Endodermal cell (in vitro differentiated cells): ENCODE measurements at regions not wholly inside any gene's neighbourhood (a gene's known extent, or its start where the extent isn't known, plus 50 kb on each side); places are given as distances from the start of the nearest gene placed in this dataset.

ENCODE experiments used
- DNase-seq: peaks from one replicate; pipeline ENCODE4 v3.0.0-alpha.2; 2017
- H3K27ac ChIP-seq: 2 replicates; pipeline ENCODE4 v1.5.1; 2013; ENCODE audit warnings: mild to moderate bottlenecking, low read depth, low read length, moderate library complexity
- H3K27me3 ChIP-seq: 2 replicates; pipeline ENCODE4 v1.6.1; 2013; ENCODE audit warnings: mild to moderate bottlenecking, low read length, moderate library complexity; ENCODE audit not compliant: insufficient read depth, control insufficient read depth, poor library complexity, severe bottlenecking
- H3K36me3 ChIP-seq: 2 replicates; pipeline ENCODE4 v1.7.0; 2013; ENCODE audit warnings: mild to moderate bottlenecking, low read length, moderate library complexity; ENCODE audit not compliant: control insufficient read depth, insufficient read depth
- H3K4me1 ChIP-seq: one replicate; pipeline ENCODE4 v1.7.0; 2013; ENCODE audit warnings: low read length; ENCODE audit not compliant: control insufficient read depth, insufficient read depth
- H3K4me3 ChIP-seq: 2 replicates; pipeline ENCODE4 v1.5.1; 2013; ENCODE audit warnings: mild to moderate bottlenecking, low read length, moderate library complexity
- H3K9ac ChIP-seq: 2 replicates; pipeline ENCODE4 v1.6.1; 2013; ENCODE audit warnings: mild to moderate bottlenecking, low read length, moderate library complexity; ENCODE audit not compliant: poor library complexity, severe bottlenecking; ENCODE audit errors: extremely low read depth
- H3K9me3 ChIP-seq: 2 replicates; pipeline ENCODE4 v1.6.1; 2013; ENCODE audit warnings: mild to moderate bottlenecking, low read length, moderate library complexity; ENCODE audit not compliant: control insufficient read depth
- H3K27ac Mint-ChIP-seq: 2 replicates; pipeline ENCODE4 v1.8.0; 2020; ENCODE audit warnings: mixed read lengths
- H3K27me3 Mint-ChIP-seq: 2 replicates; pipeline ENCODE4 v1.8.0; 2021; ENCODE audit warnings: mild to moderate bottlenecking, mixed read lengths; ENCODE audit not compliant: insufficient read depth
- H3K36me3 Mint-ChIP-seq: 2 replicates; pipeline ENCODE4 v1.8.0; 2020; ENCODE audit warnings: low read depth, mixed read lengths
- H3K4me1 Mint-ChIP-seq: 2 replicates; pipeline ENCODE4 v1.8.0; 2020; ENCODE audit warnings: mixed read lengths
- H3K4me3 Mint-ChIP-seq: 2 replicates; pipeline ENCODE4 v1.8.0; 2020; ENCODE audit warnings: mild to moderate bottlenecking, moderate library complexity, mixed read lengths
- H3K9me3 Mint-ChIP-seq: 2 replicates; pipeline ENCODE4 v1.8.0; 2020; ENCODE audit warnings: mild to moderate bottlenecking, mixed read lengths
- CTCF ChIP-seq: fragments of 200-600 bp; sonication (generic); conservative IDR thresholded peaks from 2 replicates; pipeline ENCODE4 v1.5.0; 2021; ENCODE audit warnings: antibody characterized with exemption, mild to moderate bottlenecking
- WGBS, 2 experiments: methylation state at CpG; one replicate each; pipeline versions ENCODE4 v1.1.5 to v1.1.7; 2013; ENCODE audit warnings: missing lambda C conversion rate in 2 of 2, mixed read lengths in 1 of 2; ENCODE audit not compliant: insufficient coverage in 1 of 2, insufficient read length in 1 of 2; 5-methylcytosine and 5-hydroxymethylcytosine counted together

GRCh38 chr7:28346256-28346655 is 66.1 kb upstream of the CREB5 start:
- Mint-ChIP-seq H3K4me3 (no peak overlapping the region), H3K27ac (no peak overlapping the region), H3K4me1 (no peaks in the 10 kb centered on the region), H3K27me3 (no peaks in the 10 kb centered on the region), H3K36me3 (no peaks in the 10 kb centered on the region), H3K9me3 (peaks cover 2% of the 10 kb centered on the region)
- Histone ChIP-seq H3K4me3 (no peak overlapping the region), H3K27me3 (no peaks in the 10 kb centered on the region), H3K36me3 (no peaks in the 10 kb centered on the region), H3K27ac (no peak overlapping the region), H3K9me3 (no peaks in the 10 kb centered on the region), H3K9ac (no peak overlapping the region), H3K4me1 (no peaks in the 10 kb centered on the region)
- DNase-seq = no peak
- TF ChIP-seq CTCF = no peak
- 85% methylated on average over 1 of the region's 1 CpG; no CpG with 5 or more reads in 1 of the 2 experiments for WGBS, 2 experiments

GRCh38 chr7:28346676-28347363 is 65.5 kb upstream of the CREB5 start:
- 99 to 100% methylated on average over 1 to 3 of the region's 3 CpGs for WGBS, 2 experiments
- peaks cover 2% of the 10 kb centered on the region for H3K9me3 Mint-ChIP-seq
- TF ChIP-seq CTCF = no peak
- no peaks in the 10 kb centered on the region for H3K36me3 ChIP-seq
- DNase-seq = no peak
- H3K4me3 ChIP-seq = no peak overlapping the region
- H3K27ac Mint-ChIP-seq = no peak overlapping the region
- H3K4me1 ChIP-seq = no peaks in the 10 kb centered on the region
- no peak overlapping the region for H3K9ac ChIP-seq
- H3K4me3 Mint-ChIP-seq = no peak overlapping the region
- H3K27ac ChIP-seq = no peak overlapping the region
- H3K36me3 Mint-ChIP-seq = no peaks in the 10 kb centered on the region
- no peaks in the 10 kb centered on the region for H3K27me3 Mint-ChIP-seq
- H3K4me1 Mint-ChIP-seq = no peaks in the 10 kb centered on the region
- no peaks in the 10 kb centered on the region for H3K9me3 ChIP-seq
- H3K27me3 ChIP-seq = no peaks in the 10 kb centered on the region

GRCh38 chr7:28347475-28348318 is 64.6 kb upstream of the CREB5 start:
- no peaks in the 10 kb centered on the region for H3K9me3 ChIP-seq
- H3K36me3 ChIP-seq = no peaks in the 10 kb centered on the region
- Mint-ChIP-seq H3K27ac (no peak overlapping the region), H3K4me3 (no peak overlapping the region), H3K4me1 (no peaks in the 10 kb centered on the region), H3K36me3 (no peaks in the 10 kb centered on the region), H3K27me3 (no peaks in the 10 kb centered on the region), H3K9me3 (peaks cover 2% of the 10 kb centered on the region)
- 91 to 94% methylated on average over 7 to 12 of the region's 12 CpGs for WGBS, 2 experiments
- H3K4me3 ChIP-seq = no peak overlapping the region
- H3K4me1 ChIP-seq = no peaks in the 10 kb centered on the region
- no peak for DNase-seq
- TF ChIP-seq CTCF = no peak
- no peak overlapping the region for H3K27ac ChIP-seq
- H3K27me3 ChIP-seq = no peaks in the 10 kb centered on the region
- no peak overlapping the region for H3K9ac ChIP-seq
